LNCAP (cell line): ENCODE measurements at regions not wholly inside any gene's neighbourhood (a gene's known extent, or its start where the extent isn't known, plus 50 kb on each side); places are given as distances from the start of the nearest gene placed in this dataset.

Experiments
- TF ChIP-seq, protein P1 (sequence below): fragments of 450-650 bp; IDR thresholded peaks from 2 replicates; pipeline ENCODE4 v1.5.1; 2017; ENCODE audit warnings: mild to moderate bottlenecking

DNA sequence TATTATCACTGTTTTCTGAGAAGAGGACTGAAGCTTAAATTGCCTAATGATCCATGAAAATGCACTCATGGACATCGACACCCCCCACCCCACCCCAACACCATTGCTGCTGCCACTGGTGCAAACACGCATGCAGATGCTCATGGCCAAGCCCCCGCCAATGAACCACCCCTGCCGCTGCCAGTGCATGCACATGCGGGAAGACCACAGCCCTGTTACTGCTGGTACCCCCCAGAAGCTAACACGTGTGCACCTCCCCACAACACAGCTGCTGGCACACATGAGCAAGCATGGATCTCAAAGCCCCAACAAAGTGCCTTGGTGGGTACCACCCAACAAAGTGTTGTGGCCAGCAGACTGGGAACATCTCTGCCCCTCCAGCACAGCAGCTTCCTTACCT, 594.1 kb upstream of the FAT1 start:
- TF ChIP-seq, protein P1, sequence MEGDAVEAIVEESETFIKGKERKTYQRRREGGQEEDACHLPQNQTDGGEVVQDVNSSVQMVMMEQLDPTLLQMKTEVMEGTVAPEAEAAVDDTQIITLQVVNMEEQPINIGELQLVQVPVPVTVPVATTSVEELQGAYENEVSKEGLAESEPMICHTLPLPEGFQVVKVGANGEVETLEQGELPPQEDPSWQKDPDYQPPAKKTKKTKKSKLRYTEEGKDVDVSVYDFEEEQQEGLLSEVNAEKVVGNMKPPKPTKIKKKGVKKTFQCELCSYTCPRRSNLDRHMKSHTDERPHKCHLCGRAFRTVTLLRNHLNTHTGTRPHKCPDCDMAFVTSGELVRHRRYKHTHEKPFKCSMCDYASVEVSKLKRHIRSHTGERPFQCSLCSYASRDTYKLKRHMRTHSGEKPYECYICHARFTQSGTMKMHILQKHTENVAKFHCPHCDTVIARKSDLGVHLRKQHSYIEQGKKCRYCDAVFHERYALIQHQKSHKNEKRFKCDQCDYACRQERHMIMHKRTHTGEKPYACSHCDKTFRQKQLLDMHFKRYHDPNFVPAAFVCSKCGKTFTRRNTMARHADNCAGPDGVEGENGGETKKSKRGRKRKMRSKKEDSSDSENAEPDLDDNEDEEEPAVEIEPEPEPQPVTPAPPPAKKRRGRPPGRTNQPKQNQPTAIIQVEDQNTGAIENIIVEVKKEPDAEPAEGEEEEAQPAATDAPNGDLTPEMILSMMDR = no peak

DNA sequence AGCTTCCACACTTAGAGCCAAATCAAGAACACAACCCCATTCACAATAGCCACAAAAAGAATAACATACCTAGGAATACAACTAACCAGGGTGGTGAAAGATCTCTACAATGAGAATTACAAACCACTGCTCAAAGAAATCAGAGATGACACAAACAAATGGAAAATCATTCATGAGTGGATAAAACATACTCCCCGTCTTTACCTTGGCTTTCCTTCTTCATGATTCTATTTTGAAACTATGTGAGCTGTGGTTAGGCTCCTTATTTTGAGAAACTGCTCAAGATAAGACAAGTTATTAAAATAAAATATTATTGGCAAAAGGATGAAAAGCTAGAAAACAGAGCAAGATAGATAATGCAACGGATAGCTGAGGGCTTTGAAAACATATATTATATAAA, 598.1 kb upstream of the FAT1 start:
- TF ChIP-seq, protein P1 = no peak

DNA sequence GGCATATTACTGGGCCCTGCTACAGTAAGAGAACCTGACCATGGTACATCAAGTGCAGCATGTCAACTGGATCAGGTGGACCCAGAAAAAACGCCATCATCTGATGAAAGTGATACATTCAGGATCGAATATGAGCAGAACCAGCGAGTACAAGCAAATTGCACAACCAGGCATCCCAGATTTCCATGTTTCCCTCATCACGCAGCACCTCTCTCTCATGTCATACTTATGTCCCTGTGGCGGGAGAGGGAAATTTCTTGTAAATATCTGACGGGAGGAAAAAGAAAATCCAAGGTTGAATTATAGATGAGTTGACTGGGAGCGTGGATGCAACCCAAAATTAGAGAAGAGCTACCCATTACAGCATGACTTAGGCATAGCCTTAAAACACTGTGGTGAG, 608.5 kb upstream of the FAT1 start:
- TF ChIP-seq, protein P1 = no peak

DNA sequence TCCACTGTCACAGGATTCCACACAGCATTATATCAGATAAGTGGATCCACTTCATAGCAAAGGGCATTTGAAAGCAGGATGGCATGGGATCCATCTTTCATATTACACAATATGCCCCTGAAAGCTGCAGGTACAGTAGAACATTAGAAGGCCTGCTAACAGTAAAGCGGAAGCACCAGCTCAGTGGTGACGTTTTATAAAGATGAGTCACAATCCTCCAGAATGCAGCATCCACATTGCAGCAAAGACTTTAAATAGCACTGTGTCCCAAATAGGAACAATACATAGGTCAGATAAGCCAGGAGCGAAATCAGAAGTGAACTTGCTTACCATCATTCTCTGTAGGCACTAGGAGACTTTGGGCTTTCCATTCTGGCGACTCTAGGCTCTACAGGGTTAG, 609.5 kb upstream of the FAT1 start:
- TF ChIP-seq, protein P1 = no peak

DNA sequence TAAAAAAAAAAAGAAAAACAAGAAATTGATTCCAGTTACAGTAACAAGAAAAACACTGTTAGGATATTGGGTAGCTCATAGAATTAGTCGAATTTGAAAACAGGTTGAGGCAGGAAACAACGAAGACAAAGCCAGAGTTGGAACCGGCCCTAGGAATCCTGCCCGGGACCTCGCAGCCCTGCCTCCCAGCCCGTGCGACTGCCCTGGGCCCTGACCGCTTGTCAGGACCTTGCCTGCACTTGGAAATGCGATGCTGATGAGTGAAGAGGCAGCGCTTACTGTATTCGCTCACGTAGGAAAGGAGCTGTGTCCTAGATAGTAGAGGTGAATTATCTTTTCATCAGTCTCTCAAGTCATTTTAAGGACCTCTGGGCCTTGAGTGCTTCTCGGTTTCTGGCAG, 611.7 kb upstream of the FAT1 start:
- TF ChIP-seq, protein P1 = no peak

DNA sequence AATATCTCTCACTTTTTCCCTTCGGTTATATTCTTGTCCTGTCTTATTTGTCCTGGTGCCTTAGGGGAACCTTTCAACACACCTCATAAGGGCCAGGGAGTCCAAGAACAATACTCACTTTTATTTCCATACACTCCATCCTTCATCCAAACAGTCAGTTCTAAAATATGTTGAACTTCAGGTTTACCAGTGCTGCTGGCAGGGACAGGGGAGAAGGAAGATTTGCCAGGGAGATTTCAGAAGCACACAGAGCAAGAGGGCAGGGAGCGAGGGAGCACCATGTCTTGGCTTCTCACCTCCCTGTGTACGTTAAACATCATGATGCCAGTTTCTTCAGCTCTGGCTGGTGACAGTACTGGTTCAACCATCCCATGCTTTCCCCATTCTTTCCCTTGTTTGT, 631.1 kb upstream of the FAT1 start:
- TF ChIP-seq, protein P1 = no peak

DNA sequence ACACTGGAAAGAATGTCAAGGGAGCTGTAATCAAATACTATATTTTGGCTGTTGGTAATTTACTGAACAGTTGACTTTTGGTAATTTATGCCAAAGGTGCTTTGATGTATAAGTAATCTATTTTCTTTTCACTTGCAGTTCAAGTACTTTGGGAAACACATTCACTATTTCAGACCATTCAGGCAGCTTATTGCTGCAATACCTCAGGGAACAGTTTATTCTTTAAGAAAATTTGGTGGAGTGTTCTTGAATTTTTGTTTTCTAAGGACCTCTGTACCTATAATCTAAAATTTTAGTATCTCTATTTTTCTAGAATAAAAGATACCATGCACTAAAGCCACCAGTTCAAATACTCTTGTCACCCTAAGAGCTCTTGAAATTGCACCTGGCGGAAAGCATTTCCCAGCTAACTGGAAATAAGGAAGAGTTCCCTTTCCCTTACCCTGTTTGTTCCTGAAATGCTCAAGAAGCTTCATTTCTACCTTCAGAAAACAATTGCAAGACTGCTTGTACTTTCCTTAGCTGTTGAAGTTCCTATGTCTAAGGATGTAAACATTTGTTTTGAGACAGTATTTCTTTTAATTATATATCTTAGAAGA, 633.5 kb upstream of the FAT1 start:
- TF ChIP-seq, protein P1 = no peak

DNA sequence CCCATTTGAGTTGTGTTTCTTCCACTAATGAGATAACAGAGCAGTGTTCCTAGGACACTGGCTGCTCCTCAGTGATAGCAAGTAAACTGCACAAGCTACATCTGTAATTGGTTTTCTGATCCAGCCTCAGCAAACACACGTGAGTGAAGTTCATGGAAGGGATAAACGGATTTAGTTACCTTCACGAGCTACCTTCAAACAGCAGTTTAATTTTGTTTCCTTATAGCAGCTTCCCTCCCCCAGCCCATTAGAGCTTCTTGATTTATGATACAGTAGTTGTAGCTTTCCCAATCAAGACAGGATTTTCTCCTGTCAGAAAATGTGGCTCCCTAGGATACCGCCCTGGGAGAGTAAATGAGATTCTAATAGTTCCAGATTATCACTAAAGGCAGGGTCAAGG, 634.2 kb upstream of the FAT1 start:
- TF ChIP-seq, protein P1 = no peak
